Left ventricle myocardium inferior (tissue), 1 donor: ENCODE measurements at regions not wholly inside any gene's neighbourhood (a gene's known extent, or its start where the extent isn't known, plus 50 kb on each side); places are given as distances from the start of the nearest gene placed in this dataset.

Experiments used
- DNase-seq: peaks from one replicate; pipeline ENCODE4 v3.0.0-alpha.2; 2020
- H3K27ac ChIP-seq: fragments of 200-600 bp; replicated peaks from 2 replicates; pipeline ENCODE4 v1.8.0; 2021
- H3K27me3 ChIP-seq: fragments of 200-600 bp; 2 replicates; pipeline ENCODE4 v1.8.0; 2021; ENCODE audit warnings: low read depth
- H3K36me3 ChIP-seq: fragments of 200-600 bp; 2 replicates; pipeline ENCODE4 v1.8.0; 2021
- H3K4me1 ChIP-seq: fragments of 200-600 bp; 2 replicates; pipeline ENCODE4 v1.8.0; 2021
- H3K4me3 ChIP-seq: fragments of 200-600 bp; 2 replicates; pipeline ENCODE4 v1.8.0; 2021; ENCODE audit warnings: mild to moderate bottlenecking, moderate library complexity
- H3K9me3 ChIP-seq: fragments of 200-600 bp; replicated peaks from 2 replicates; pipeline ENCODE4 v1.8.0; 2021
- intact Hi-C: fragments of 100-400 bp; cut with micrococcal nuclease; formaldehyde crosslinking; loops from one replicate; pipeline ENCODE4 v1.11.0; 2022
- TF ChIP-seq, protein P1 (sequence below): fragments of 200-600 bp; IDR thresholded peaks from 2 replicates; pipeline ENCODE4 v1.8.0; 2021; ENCODE audit warnings: antibody characterized with exemption, mild to moderate bottlenecking, borderline replicate concordance
- donor health status: DM: no; HTN: yes; CAD: no; lungs with severe emphysema.

DNA sequence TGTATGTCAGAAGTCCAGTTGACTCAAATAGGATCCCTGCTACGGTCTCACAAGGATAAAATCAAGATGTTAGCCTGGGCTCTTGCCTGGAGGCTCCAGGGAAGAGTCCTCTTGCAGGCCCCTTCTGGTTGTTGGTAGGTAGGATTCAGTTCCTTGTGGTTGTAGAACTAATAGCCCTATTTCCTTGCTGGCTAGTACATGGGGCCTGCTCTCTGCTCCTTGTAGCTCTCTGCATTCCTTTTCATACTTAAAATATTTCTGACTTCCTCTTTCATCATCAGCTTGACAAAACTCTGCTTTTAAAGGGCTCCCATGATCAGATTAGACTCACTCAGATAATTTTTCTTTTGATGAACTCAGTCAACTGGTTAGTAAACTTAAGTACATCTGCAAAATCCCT is 756.7 kb downstream of the GATA3 start:
- no peak for DNase-seq
- intact Hi-C loops = no loop called here

DNA sequence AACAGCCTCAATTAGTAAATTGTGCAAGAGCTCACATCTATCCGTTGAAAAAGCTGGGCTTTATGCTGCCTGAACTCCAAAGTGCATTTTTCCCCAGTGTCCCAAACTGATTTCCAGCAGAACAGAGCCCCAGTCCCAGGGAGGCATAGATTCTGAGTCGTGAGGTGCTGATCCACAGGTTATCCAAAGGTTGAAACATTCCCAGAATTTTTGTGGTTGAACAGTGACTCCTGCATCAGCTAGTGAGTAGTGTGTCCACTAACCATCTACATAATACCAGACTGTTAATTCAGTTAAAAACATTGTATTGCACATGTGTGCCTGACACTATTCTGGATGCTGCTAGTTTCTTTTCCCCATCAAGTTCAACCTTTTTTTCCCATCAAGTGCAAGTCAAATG is 761.5 kb downstream of the GATA3 start:
- DNase-seq = no peak
- Histone ChIP-seq H3K4me1 (no peaks in the 10 kb centered on the region), H3K27me3 (no peaks in the 10 kb centered on the region), H3K9me3 (peaks cover 14% of the 10 kb centered on the region), H3K4me3 (no peak overlapping the region), H3K36me3 (no peaks in the 10 kb centered on the region), H3K27ac (no peak overlapping the region)
- TF ChIP-seq, protein P1, sequence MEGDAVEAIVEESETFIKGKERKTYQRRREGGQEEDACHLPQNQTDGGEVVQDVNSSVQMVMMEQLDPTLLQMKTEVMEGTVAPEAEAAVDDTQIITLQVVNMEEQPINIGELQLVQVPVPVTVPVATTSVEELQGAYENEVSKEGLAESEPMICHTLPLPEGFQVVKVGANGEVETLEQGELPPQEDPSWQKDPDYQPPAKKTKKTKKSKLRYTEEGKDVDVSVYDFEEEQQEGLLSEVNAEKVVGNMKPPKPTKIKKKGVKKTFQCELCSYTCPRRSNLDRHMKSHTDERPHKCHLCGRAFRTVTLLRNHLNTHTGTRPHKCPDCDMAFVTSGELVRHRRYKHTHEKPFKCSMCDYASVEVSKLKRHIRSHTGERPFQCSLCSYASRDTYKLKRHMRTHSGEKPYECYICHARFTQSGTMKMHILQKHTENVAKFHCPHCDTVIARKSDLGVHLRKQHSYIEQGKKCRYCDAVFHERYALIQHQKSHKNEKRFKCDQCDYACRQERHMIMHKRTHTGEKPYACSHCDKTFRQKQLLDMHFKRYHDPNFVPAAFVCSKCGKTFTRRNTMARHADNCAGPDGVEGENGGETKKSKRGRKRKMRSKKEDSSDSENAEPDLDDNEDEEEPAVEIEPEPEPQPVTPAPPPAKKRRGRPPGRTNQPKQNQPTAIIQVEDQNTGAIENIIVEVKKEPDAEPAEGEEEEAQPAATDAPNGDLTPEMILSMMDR = no peak
- intact Hi-C loops = no loop called here

More for the DNA sequence above, 756.7 kb downstream of the GATA3 start:
- peaks cover 28% of the 10 kb centered on the region for H3K9me3 ChIP-seq
- no peaks in the 10 kb centered on the region for H3K4me1 ChIP-seq
- no peaks in the 10 kb centered on the region for H3K36me3 ChIP-seq
- no peak overlapping the region for H3K27ac ChIP-seq
- TF ChIP-seq, protein P1 = no peak
- H3K27me3 ChIP-seq = no peaks in the 10 kb centered on the region
- no peak overlapping the region for H3K4me3 ChIP-seq

DNA sequence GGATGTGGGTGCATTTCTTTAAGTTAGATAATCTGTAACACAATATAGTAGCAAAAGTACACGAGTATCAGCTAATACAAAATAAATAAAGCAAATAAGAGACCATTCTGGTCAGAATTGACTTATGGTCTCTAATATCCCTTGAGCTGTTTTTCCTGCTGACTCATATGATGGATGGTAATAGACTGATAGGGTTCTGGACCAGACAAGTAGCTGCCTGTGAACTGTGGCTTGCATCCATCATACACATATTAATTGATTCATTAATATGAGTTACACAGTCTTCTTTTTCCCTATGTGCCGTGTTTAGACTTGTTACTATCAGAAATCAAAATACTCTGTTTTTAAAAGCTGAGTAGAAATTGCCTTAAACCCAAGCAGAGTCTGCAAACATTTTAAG is 762.8 kb downstream of the GATA3 start:
- Histone ChIP-seq H3K4me3 (no peak overlapping the region), H3K9me3 (peaks cover 10% of the 10 kb centered on the region), H3K27me3 (no peaks in the 10 kb centered on the region), H3K4me1 (no peaks in the 10 kb centered on the region), H3K36me3 (no peaks in the 10 kb centered on the region), H3K27ac (no peak overlapping the region)
- TF ChIP-seq, protein P1 = no peak
- DNase-seq = no peak
- intact Hi-C loops = no loop called here

DNA sequence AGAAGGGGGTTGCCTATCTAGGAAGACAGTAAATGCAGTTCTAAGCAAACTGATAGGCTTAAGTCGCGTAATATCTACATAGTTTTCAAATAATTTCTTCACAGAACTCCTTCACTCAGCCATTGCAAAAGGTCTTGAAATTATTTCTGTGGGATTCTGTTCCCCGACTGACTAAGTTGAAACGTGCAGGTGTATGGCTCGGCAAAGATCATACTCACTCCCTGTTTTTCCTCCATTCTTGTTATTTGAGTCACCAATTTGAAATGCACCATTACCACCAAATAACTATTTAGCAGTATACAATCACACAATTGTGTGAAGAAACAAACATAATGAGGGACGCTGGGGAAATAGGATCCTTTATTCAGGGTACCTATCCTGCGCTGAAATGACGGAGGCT is 771.1 kb downstream of the GATA3 start:
- TF ChIP-seq, protein P1 = no peak
- no peaks in the 10 kb centered on the region for H3K9me3 ChIP-seq

DNA sequence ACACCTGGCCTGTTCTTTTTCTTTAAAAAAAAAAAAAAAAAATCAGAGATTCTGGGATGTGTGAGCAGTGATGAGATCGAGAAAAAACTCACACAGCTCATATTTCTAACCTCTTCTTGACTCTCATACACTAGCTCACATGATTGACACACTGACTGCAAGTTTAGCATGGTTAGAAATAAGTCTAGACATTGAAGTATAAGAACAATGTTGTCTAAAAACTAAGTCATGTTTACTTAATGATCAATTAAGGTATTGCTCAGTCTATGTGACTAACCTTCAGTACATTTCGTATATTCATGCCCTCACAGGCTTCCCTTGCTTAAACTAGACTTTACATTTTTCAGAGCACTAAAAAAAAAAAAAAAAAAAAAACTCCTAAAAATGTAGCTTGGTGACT is 775.1 kb downstream of the GATA3 start:
- intact Hi-C loops = no loop called here
- Histone ChIP-seq H3K4me1 (no peaks in the 10 kb centered on the region), H3K27ac (no peak overlapping the region), H3K36me3 (no peaks in the 10 kb centered on the region), H3K27me3 (no peaks in the 10 kb centered on the region), H3K4me3 (no peak overlapping the region), H3K9me3 (no peaks in the 10 kb centered on the region)
- DNase-seq = no peak
- TF ChIP-seq, protein P1 = no peak

More for the DNA sequence above, 771.1 kb downstream of the GATA3 start:
- H3K36me3 ChIP-seq = no peaks in the 10 kb centered on the region
- H3K27me3 ChIP-seq = no peaks in the 10 kb centered on the region
- no peak overlapping the region for H3K4me3 ChIP-seq
- intact Hi-C loops = no loop called here
- DNase-seq = no peak
- no peaks in the 10 kb centered on the region for H3K4me1 ChIP-seq
- no peak overlapping the region for H3K27ac ChIP-seq

DNA sequence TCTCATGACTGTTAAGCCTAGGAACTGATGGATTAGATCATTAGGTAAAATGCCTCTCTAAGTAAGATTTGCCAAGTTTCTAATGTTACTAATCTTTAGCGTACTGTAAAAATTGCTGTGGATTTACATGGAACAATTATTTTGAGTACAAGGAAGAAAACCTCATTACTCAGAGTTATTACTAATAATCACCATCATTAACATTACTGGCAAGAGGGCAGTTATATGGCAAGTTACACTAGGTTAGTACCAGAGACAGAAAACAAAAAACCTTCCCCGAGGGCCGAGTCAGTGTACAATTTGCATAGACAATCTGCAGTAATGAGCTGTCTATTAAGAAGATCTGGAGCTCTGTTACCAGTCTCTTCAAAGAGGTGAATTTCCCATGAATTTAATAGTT is 775.6 kb downstream of the GATA3 start:
- H3K27me3 ChIP-seq = no peaks in the 10 kb centered on the region
- H3K27ac ChIP-seq = no peak overlapping the region
- TF ChIP-seq, protein P1 = no peak
- H3K9me3 ChIP-seq = no peaks in the 10 kb centered on the region
- no peak for DNase-seq
- no peak overlapping the region for H3K4me3 ChIP-seq
- intact Hi-C loops = no loop called here
- no peaks in the 10 kb centered on the region for H3K4me1 ChIP-seq
- no peaks in the 10 kb centered on the region for H3K36me3 ChIP-seq
